Upper lobe of right lung (tissue), 1 donor: ENCODE measurements at regions not wholly inside any gene's neighbourhood (a gene's known extent, or its start where the extent isn't known, plus 50 kb on each side); places are given as distances from the start of the nearest gene placed in this dataset.

ENCODE experiments used
- ATAC-seq: fragments of 200-7000 bp; cut with Tn5 transposase; one replicate; pipeline ENCODE4 v1.9.1; 2020; ENCODE audit warnings: mild to moderate bottlenecking, moderate library complexity
- DNase-seq: peaks from one replicate; pipeline ENCODE4 v3.0.0-alpha.2; 2020
- H3K27ac ChIP-seq: fragments of 200-600 bp; one replicate; pipeline ENCODE4 v1.8.0; 2022
- H3K27me3 ChIP-seq: fragments of 200-600 bp; one replicate; pipeline ENCODE4 v1.8.0; 2022; ENCODE audit warnings: mild to moderate bottlenecking
- H3K36me3 ChIP-seq: fragments of 200-600 bp; one replicate; pipeline ENCODE4 v1.8.0; 2022
- H3K4me1 ChIP-seq: fragments of 200-600 bp; one replicate; pipeline ENCODE4 v1.8.0; 2022
- H3K4me3 ChIP-seq: fragments of 200-600 bp; one replicate; pipeline ENCODE4 v1.8.0; 2022; ENCODE audit warnings: mild to moderate bottlenecking
- H3K9me3 ChIP-seq: fragments of 200-600 bp; one replicate; pipeline ENCODE4 v1.8.0; 2022
- intact Hi-C: fragments of 100-400 bp; cut with DNase I; formaldehyde crosslinking; loops from one replicate; pipeline ENCODE4 v1.11.0; 2022
- TF ChIP-seq, protein P1 (sequence below): fragments of 200-600 bp; IDR thresholded peaks from one replicate; pipeline ENCODE4 v1.8.0; 2022; ENCODE audit warnings: antibody characterized with exemption
- donor health status: DM: no; HTN: yes; CAD: no; lungs with severe emphysema.

DNA sequence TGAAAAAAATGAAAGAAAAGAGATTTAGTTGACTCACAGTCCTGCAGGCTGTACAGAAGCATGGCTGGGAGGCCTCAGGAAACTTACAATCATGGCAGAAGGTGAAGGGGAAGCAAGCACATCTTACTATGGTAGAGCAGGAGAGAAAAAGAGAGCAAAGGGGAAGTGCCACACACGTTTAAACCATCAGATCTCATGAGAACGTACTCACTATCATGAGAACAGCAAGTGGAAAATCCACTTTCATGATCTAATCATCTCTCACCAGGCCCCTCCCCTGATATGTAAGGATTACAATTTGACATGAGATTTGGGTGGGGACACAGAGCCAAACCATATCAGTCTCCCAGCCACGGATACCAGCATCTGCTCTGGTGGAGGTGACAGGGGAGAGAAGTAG is 50.8 kb upstream of the CPOX start:
- H3K27me3 ChIP-seq: no peaks in the 10 kb centered on the region
- ATAC-seq (no peak), DNase-seq (no peak)
- no peak overlapping the region for H3K27ac ChIP-seq
- H3K4me1 ChIP-seq: no peaks in the 10 kb centered on the region
- TF ChIP-seq, protein P1, sequence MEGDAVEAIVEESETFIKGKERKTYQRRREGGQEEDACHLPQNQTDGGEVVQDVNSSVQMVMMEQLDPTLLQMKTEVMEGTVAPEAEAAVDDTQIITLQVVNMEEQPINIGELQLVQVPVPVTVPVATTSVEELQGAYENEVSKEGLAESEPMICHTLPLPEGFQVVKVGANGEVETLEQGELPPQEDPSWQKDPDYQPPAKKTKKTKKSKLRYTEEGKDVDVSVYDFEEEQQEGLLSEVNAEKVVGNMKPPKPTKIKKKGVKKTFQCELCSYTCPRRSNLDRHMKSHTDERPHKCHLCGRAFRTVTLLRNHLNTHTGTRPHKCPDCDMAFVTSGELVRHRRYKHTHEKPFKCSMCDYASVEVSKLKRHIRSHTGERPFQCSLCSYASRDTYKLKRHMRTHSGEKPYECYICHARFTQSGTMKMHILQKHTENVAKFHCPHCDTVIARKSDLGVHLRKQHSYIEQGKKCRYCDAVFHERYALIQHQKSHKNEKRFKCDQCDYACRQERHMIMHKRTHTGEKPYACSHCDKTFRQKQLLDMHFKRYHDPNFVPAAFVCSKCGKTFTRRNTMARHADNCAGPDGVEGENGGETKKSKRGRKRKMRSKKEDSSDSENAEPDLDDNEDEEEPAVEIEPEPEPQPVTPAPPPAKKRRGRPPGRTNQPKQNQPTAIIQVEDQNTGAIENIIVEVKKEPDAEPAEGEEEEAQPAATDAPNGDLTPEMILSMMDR: no peak
- intact Hi-C loops: no loop called here
- H3K4me3 ChIP-seq: no peak overlapping the region
- H3K9me3 ChIP-seq: no peaks in the 10 kb centered on the region
- H3K36me3 ChIP-seq: no peaks in the 10 kb centered on the region

DNA sequence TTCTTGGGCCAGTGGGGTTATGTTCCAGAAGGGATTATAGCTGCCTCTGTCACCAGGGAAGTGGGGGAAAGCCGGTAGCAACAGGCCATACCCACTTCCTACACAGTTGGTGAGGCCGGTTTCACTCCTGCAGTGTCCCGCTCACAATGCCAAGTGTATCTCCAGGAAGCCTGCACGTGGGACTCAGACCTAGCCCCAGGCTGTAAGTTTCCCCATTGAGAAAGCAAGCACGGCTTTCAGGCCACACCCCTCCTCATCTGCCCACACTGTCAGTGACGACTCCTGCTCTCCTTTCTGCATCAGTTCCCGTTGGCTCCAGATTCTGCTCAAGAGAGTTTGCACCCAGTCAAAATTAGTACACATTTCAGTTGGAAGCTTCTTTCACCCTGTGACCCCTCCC is 51.6 kb upstream of the CPOX start:
- H3K27me3 ChIP-seq: no peaks in the 10 kb centered on the region
- peak; percentile 97 for ATAC-seq
- intact Hi-C loops: no loop called here
- TF ChIP-seq, protein P1: no peak
- no peak overlapping the region for H3K27ac ChIP-seq
- no peaks in the 10 kb centered on the region for H3K9me3 ChIP-seq
- no peaks in the 10 kb centered on the region for H3K4me1 ChIP-seq
- no peak overlapping the region for H3K4me3 ChIP-seq
- H3K36me3 ChIP-seq: no peaks in the 10 kb centered on the region
- DNase-seq: peak; percentile 71

DNA sequence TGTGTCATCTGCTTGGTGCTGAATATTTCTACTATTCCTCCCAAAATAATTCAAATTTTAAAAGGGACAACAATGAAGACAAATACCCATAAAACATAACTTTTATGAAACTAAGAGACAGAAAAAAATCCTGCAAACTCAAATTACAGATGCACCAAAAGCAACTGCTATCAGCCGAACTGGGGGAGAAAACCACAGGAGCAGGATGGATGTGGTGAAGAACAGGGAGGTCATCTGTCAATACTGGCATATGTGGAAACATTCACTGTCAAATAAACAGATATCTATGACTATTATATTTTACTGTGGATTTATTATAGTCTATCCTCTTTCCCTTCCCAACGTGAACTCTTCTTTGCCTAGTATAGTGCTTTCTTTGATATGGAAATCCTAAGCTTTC is 53.3 kb upstream of the CPOX start:
- ATAC-seq: no peak
- H3K9me3 ChIP-seq: no peaks in the 10 kb centered on the region
- intact Hi-C loops: no loop called here
- no peaks in the 10 kb centered on the region for H3K27me3 ChIP-seq
- no peak overlapping the region for H3K4me3 ChIP-seq
- no peak for DNase-seq
- H3K27ac ChIP-seq: no peak overlapping the region
- TF ChIP-seq, protein P1: no peak
- peaks cover 4% of the 10 kb centered on the region for H3K4me1 ChIP-seq
- H3K36me3 ChIP-seq: no peaks in the 10 kb centered on the region

DNA sequence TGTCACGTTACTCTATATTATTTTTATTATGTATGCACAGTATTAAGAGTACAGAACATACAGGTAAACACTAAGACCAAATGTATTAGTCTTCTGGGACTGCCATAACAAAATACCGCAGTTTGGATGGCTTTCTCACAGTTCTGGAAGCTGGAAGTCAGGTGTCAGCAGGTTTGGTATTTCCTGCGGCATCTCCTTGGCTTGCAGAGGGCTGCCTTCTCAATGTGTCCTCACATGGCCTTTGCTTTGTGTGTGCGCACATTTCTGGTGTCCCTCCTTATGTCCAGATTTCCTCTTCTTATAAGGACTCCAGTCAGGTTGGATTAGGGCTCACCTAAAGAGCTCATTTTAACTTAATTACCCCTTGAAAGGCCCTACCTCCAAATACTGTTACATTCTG is 53.8 kb upstream of the CPOX start:
- H3K27ac ChIP-seq: no peak overlapping the region
- ATAC-seq: no peak
- intact Hi-C loops: no loop called here
- peaks cover 9% of the 10 kb centered on the region for H3K4me1 ChIP-seq
- H3K9me3 ChIP-seq: no peaks in the 10 kb centered on the region
- no peak for DNase-seq
- TF ChIP-seq, protein P1: no peak
- H3K36me3 ChIP-seq: no peaks in the 10 kb centered on the region
- no peaks in the 10 kb centered on the region for H3K27me3 ChIP-seq
- H3K4me3 ChIP-seq: no peak overlapping the region

DNA sequence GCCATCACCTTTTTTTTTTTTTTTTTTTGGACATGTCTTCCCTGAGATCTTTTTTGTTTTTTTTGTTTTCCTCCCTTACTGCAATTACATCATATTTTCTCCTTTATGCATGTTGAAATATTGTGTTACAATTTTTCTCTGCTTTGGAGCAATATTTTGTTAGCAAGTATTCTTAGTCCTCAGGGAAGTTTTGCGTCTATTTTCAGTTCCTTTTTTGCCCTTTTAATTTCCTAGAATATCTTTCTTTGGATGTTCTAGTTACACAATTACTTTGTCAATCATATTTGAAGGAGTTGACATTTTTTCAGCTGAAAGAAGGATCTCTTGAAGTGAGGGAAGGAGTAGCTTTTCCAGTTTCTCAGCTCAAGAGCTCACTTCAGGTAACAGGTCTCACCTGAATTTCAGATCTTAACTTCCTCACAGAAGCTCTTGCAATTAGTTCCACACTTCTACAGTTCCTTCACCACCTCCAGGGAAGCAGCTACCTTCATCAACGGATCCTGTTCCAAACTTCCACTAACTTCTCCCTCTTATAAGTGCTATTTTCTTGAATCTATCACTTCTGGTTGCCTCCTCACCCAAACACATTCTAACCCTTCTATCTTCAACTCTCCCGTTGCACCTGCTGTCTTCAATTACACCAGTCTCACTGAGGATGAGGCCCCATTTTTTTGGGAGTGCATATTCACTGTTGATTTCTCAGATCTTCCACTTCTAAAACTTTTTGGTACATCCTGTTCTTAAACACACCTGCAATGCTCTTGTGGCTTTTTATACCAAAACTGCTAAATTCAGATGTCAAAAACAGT is 57.8 kb upstream of the CPOX start:
- Histone ChIP-seq H3K36me3 (no peaks in the 10 kb centered on the region), H3K9me3 (no peaks in the 10 kb centered on the region), H3K27ac (no peak overlapping the region), H3K4me3 (no peak overlapping the region), H3K4me1 (peaks cover 9% of the 10 kb centered on the region), H3K27me3 (no peaks in the 10 kb centered on the region)
- DNase-seq (no peak), ATAC-seq (peak; percentile 79)
- intact Hi-C loops: no loop called here
- TF ChIP-seq, protein P1: no peak

DNA sequence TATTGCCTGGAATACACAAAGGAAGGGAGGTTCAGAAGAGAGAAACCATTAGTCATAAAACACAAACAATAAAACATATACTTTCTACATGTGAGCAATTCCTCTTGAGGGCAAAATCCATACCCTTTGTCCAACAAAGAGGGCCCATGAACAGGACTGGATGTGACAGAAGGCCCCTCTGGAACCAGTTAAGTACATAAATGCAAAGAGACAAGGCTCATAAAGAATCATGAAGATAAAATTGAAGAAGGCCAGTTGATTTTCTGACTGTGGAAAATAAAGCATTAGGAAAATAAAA is 58.3 kb upstream of the CPOX start:
- no peaks in the 10 kb centered on the region for H3K36me3 ChIP-seq
- no peak overlapping the region for H3K27ac ChIP-seq
- H3K4me1 ChIP-seq: peaks cover 9% of the 10 kb centered on the region
- ATAC-seq: no peak
- H3K27me3 ChIP-seq: no peaks in the 10 kb centered on the region
- H3K9me3 ChIP-seq: no peaks in the 10 kb centered on the region
- TF ChIP-seq, protein P1: no peak
- DNase-seq: no peak
- intact Hi-C loops: no loop called here
- no peak overlapping the region for H3K4me3 ChIP-seq
